HEK293 (cell line): ENCODE measurements at regions not wholly inside any gene's neighbourhood (a gene's known extent, or its start where the extent isn't known, plus 50 kb on each side); places are given as distances from the start of the nearest gene placed in this dataset.

Source experiments
- CTCF ChIA-PET: fragments of 350-600 bp; formaldehyde crosslinking; extraction: SDS; loops from one replicate; lab custom pipeline; 2021; ENCODE audit warnings: antibody characterized with exemption; lab: Yijun Ruan, JAX
- POLR2A ChIA-PET: fragments of 300-600 bp; formaldehyde crosslinking; extraction: SDS; loops from one replicate; lab custom pipeline; 2020; ENCODE audit warnings: antibody characterized with exemption, inconsistent platforms; lab: Yijun Ruan, JAX
- H3K27ac ChIP-seq: fragments of 200-500 bp; sonication (Bioruptor generic); 2 replicates; pipeline ENCODE4 v1.5.1; 2014; ENCODE audit warnings: low read depth, low read length, control low read depth, inconsistent platforms; ENCODE audit errors: extremely low read depth
- H3K36me3 ChIP-seq, 2 experiments: fragments of 200-500 bp in 1 of 2; sonication (Bioruptor generic) in 1 of 2; 1 replicate in 1 of 2; 2 replicates in 1 of 2; pipeline ENCODE4 v1.5.1; 2014 to 2017; ENCODE audit warnings: inconsistent platforms in 2 of 2, low read length in 2 of 2; ENCODE audit not compliant: control insufficient read depth in 2 of 2, insufficient read depth in 1 of 2
- H3K4me1 ChIP-seq: fragments of 200-500 bp; sonication (Bioruptor generic); 2 replicates; pipeline ENCODE4 v1.5.1; 2014; ENCODE audit warnings: mild to moderate bottlenecking, low read length, inconsistent platforms; ENCODE audit not compliant: control insufficient read depth, insufficient read depth
- H3K4me3 ChIP-seq: 2 replicates; pipeline ENCODE4 v1.5.1; 2011; ENCODE audit warnings: low read depth, mild to moderate bottlenecking, control low read depth, low read length, moderate library complexity
- H3K9me3 ChIP-seq: fragments of 200-500 bp; sonication (Bioruptor generic); 2 replicates; pipeline ENCODE4 v1.5.1; 2014; ENCODE audit warnings: low read depth, low read length, inconsistent platforms; ENCODE audit not compliant: control insufficient read depth, insufficient read depth
- BCL11B ChIP-seq: fragments of 450-650 bp; formaldehyde crosslinking; IDR thresholded peaks from 2 replicates; pipeline ENCODE4 v1.5.1; 2016; ENCODE audit warnings: low read depth, missing biosample characterization, missing genetic modification characterization
- MEIS1 ChIP-seq: sonication (generic); formaldehyde crosslinking; IDR thresholded peaks from 2 replicates; pipeline ENCODE4 v1.8.1; 2022; ENCODE audit warnings: missing genetic modification reagents, mild to moderate bottlenecking, borderline replicate concordance
- MZF1 ChIP-seq: fragments of 450-650 bp; formaldehyde crosslinking; IDR thresholded peaks from 2 replicates; pipeline ENCODE4 v1.5.1; 2017; ENCODE audit warnings: missing biosample characterization, missing genetic modification characterization, borderline replicate concordance
- OSR2 ChIP-seq: fragments of 450-650 bp; formaldehyde crosslinking; IDR thresholded peaks from 2 replicates; pipeline ENCODE4 v1.5.1; 2016; ENCODE audit warnings: missing biosample characterization, missing genetic modification characterization
- SP3 ChIP-seq: fragments of 450-650 bp; formaldehyde crosslinking; IDR thresholded peaks from 2 replicates; pipeline ENCODE4 v1.5.1; 2016; ENCODE audit warnings: missing biosample characterization, missing genetic modification characterization
- WT1 ChIP-seq: fragments of 450-650 bp; formaldehyde crosslinking; IDR thresholded peaks from 2 replicates; pipeline ENCODE4 v1.5.1; 2016; ENCODE audit warnings: missing biosample characterization, missing genetic modification characterization
- ZNF112 ChIP-seq: fragments of 450-650 bp; formaldehyde crosslinking; IDR thresholded peaks from 2 replicates; pipeline ENCODE4 v1.5.0; 2017; ENCODE audit warnings: missing biosample characterization, missing genetic modification characterization
- ZNF2 ChIP-seq: fragments of 450-650 bp; formaldehyde crosslinking; IDR thresholded peaks from 2 replicates; pipeline ENCODE4 v1.5.1; 2016; ENCODE audit warnings: missing biosample characterization, missing genetic modification characterization
- ZNF211 ChIP-seq: fragments of 450-650 bp; formaldehyde crosslinking; IDR thresholded peaks from 2 replicates; pipeline ENCODE4 v1.5.1; 2016; ENCODE audit warnings: low read depth, missing biosample characterization, missing genetic modification characterization
- ZNF24 ChIP-seq: fragments of 450-650 bp; formaldehyde crosslinking; IDR thresholded peaks from 2 replicates; pipeline ENCODE4 v1.5.1; 2016; ENCODE audit warnings: missing biosample characterization, missing genetic modification characterization
- ZNF416 ChIP-seq: fragments of 450-650 bp; formaldehyde crosslinking; IDR thresholded peaks from 2 replicates; pipeline ENCODE4 v1.5.1; 2016; ENCODE audit warnings: missing biosample characterization, missing genetic modification characterization
- ZNF510 ChIP-seq: fragments of 450-650 bp; formaldehyde crosslinking; IDR thresholded peaks from 2 replicates; pipeline ENCODE4 v1.5.1; 2018; ENCODE audit warnings: mild to moderate bottlenecking, missing genetic modification characterization, missing biosample characterization; ENCODE audit not compliant: insufficient replicate concordance
- ZNF530 ChIP-seq: fragments of 450-650 bp; formaldehyde crosslinking; IDR thresholded peaks from 2 replicates; pipeline ENCODE4 v1.5.1; 2016; ENCODE audit warnings: low read depth, missing biosample characterization, missing genetic modification characterization
- ZNF610 ChIP-seq: fragments of 450-650 bp; formaldehyde crosslinking; IDR thresholded peaks from 2 replicates; pipeline ENCODE4 v1.5.1; 2016; ENCODE audit warnings: missing biosample characterization, missing genetic modification characterization, borderline replicate concordance
- ZSCAN16 ChIP-seq: fragments of 450-650 bp; formaldehyde crosslinking; IDR thresholded peaks from 2 replicates; pipeline ENCODE4 v1.5.1; 2016; ENCODE audit warnings: missing biosample characterization, missing genetic modification characterization
- TF ChIP-seq, protein P1 (sequence below): fragments of 450-650 bp; formaldehyde crosslinking; IDR thresholded peaks from 2 replicates; pipeline ENCODE4 v1.5.1; 2016; ENCODE audit warnings: missing biosample characterization, missing genetic modification characterization
- TF ChIP-seq, protein P2 (sequence below): sonication (generic); formaldehyde crosslinking; IDR thresholded peaks from 2 replicates; pipeline ENCODE4 v1.8.1; 2022; ENCODE audit warnings: mild to moderate bottlenecking, moderate library complexity, missing genetic modification reagents
- TF ChIP-seq, protein P3 (sequence below): fragments of 450-650 bp; formaldehyde crosslinking; IDR thresholded peaks from 2 replicates; pipeline ENCODE4 v1.5.1; 2016; ENCODE audit warnings: missing biosample characterization, missing genetic modification characterization
- TF ChIP-seq, protein P4 (sequence below): fragments of 450-650 bp; formaldehyde crosslinking; IDR thresholded peaks from 2 replicates; pipeline ENCODE4 v1.5.1; 2016; ENCODE audit warnings: missing biosample characterization, missing genetic modification characterization

DNA sequence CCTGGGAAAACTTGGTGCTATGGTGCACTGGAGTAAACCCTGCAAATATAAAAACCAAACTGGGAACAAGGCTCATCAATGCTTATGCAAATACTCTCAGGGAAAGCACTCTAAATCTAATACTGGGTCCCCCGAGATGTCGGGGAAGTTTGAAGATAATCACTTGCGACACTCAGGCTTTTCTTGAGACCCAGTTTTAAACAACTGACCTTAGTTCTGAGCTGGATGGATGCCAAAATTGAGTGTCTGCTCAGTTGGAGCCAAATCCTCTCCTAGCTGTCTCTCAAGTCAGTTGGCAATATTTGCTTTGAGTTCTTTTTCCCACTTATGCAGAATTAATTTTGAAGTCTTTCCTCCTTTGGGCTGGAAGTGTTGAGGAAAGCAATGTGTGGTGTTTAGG is 75.5 kb upstream of the CD2AP start:
- H3K9me3 ChIP-seq, result no peaks in the 10 kb centered on the region
- ChIA-PET POLR2A (no interaction called here), CTCF (no interaction called here)
- TF ChIP-seq OSR2 (tag by site-specific recombination) (no peak), ZNF530 (tag by site-specific recombination) (no peak), ZNF112 (tag by site-specific recombination) (no peak), SP3 (tag by site-specific recombination) (no peak), ZNF24 (tag by site-specific recombination) (no peak), ZSCAN16 (tag by site-specific recombination) (no peak), MZF1 (no peak), ZNF211 (tag by site-specific recombination) (no peak), MEIS1 (CRISPR knock-in tag) (no peak), ZNF510 (tag by site-specific recombination) (no peak), ZNF610 (tag by site-specific recombination) (no peak), ZNF2 (tag by site-specific recombination) (no peak), BCL11B (tag by site-specific recombination) (no peak)
- TF ChIP-seq, protein P1, sequence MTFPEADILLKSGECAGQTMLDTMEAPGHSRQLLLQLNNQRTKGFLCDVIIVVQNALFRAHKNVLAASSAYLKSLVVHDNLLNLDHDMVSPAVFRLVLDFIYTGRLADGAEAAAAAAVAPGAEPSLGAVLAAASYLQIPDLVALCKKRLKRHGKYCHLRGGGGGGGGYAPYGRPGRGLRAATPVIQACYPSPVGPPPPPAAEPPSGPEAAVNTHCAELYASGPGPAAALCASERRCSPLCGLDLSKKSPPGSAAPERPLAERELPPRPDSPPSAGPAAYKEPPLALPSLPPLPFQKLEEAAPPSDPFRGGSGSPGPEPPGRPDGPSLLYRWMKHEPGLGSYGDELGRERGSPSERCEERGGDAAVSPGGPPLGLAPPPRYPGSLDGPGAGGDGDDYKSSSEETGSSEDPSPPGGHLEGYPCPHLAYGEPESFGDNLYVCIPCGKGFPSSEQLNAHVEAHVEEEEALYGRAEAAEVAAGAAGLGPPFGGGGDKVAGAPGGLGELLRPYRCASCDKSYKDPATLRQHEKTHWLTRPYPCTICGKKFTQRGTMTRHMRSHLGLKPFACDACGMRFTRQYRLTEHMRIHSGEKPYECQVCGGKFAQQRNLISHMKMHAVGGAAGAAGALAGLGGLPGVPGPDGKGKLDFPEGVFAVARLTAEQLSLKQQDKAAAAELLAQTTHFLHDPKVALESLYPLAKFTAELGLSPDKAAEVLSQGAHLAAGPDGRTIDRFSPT (tag by site-specific recombination), result no peak
- TF ChIP-seq, protein P2, sequence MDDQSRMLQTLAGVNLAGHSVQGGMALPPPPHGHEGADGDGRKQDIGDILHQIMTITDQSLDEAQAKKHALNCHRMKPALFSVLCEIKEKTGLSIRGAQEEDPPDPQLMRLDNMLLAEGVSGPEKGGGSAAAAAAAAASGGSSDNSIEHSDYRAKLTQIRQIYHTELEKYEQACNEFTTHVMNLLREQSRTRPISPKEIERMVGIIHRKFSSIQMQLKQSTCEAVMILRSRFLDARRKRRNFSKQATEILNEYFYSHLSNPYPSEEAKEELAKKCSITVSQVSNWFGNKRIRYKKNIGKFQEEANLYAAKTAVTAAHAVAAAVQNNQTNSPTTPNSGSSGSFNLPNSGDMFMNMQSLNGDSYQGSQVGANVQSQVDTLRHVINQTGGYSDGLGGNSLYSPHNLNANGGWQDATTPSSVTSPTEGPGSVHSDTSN, result no peak
- TF ChIP-seq, protein P3, sequence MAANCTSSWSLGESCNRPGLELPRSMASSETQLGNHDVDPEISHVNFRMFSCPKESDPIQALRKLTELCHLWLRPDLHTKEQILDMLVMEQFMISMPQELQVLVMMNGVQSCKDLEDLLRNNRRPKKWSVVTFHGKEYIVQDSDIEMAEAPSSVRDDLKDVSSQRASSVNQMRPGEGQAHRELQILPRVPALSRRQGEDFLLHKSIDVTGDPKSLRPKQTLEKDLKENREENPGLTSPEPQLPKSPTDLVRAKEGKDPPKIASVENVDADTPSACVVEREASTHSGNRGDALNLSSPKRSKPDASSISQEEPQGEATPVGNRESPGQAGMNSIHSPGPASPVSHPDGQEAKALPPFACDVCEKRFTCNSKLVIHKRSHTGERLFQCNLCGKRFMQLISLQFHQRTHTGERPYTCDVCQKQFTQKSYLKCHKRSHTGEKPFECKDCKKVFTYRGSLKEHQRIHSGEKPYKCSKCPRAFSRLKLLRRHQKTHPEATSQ (tag by site-specific recombination), result no peak
- TF ChIP-seq, protein P4, sequence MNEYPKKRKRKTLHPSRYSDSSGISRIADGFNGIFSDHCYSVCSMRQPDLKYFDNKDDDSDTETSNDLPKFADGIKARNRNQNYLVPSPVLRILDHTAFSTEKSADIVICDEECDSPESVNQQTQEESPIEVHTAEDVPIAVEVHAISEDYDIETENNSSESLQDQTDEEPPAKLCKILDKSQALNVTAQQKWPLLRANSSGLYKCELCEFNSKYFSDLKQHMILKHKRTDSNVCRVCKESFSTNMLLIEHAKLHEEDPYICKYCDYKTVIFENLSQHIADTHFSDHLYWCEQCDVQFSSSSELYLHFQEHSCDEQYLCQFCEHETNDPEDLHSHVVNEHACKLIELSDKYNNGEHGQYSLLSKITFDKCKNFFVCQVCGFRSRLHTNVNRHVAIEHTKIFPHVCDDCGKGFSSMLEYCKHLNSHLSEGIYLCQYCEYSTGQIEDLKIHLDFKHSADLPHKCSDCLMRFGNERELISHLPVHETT (tag by site-specific recombination), result no peak
- no peak overlapping the region for H3K27ac ChIP-seq
- no peaks in the 10 kb centered on the region for H3K36me3 ChIP-seq
- no peak overlapping the region for H3K4me3 ChIP-seq
- H3K4me1 ChIP-seq, result peaks cover 18% of the 10 kb centered on the region

DNA sequence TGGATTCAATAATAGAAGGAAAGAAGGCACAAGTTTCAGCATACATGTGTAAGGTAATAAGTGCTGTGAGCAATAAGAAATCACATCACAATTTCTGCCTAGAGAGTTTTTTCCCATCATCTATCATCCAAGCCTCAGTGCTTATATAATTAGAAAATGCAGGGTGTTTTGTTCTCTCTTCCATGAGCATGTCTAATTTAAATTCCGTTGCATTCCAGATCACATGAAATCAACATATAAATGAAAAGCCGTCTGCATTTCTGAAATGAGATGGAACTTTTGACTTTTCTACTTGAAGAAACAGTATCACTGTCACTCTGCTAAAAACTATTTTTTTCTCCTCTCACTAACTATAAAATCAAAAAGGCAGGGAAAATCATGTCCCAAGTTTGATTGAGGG is 74.5 kb upstream of the CD2AP start:
- Histone ChIP-seq H3K9me3 (no peaks in the 10 kb centered on the region), H3K27ac (no peak overlapping the region), H3K36me3 (no peaks in the 10 kb centered on the region), H3K4me1 (peaks cover 27% of the 10 kb centered on the region), H3K4me3 (no peak overlapping the region)
- POLR2A ChIA-PET, result no interaction called here
- TF ChIP-seq MEIS1 (CRISPR knock-in tag) (no peak), WT1 (tag by site-specific recombination) (no peak), ZNF416 (no peak)
- CTCF ChIA-PET, result interaction anchor here (2.1 kb wide), 1 partner anchor 11 kb away, joined by 13 read pairs; no protein-coding TSS in a partner anchor
